MM.1S (cell line): ENCODE measurements at regions not wholly inside any gene's neighbourhood (a gene's known extent, or its start where the extent isn't known, plus 50 kb on each side); places are given as distances from the start of the nearest gene placed in this dataset.

Source experiments
- DNase-seq: peaks from one replicate; pipeline ENCODE4 v3.0.0-alpha.2; 2015
- H2AFZ ChIP-seq: fragments of 300-600 bp; sonication (generic); 2 replicates; pipeline ENCODE4 v1.6.0; 2016; ENCODE audit warnings: antibody characterized with exemption, low read length
- H3F3A ChIP-seq: fragments of 300-600 bp; sonication (generic); 2 replicates; pipeline ENCODE4 v1.6.1; 2016; ENCODE audit warnings: mild to moderate bottlenecking, antibody characterized with exemption, low read length, moderate library complexity, mixed read lengths; ENCODE audit not compliant: insufficient read depth
- H3K27ac ChIP-seq: fragments of 300-600 bp; sonication (generic); 2 replicates; pipeline ENCODE4 v1.5.1; 2016; ENCODE audit warnings: mild to moderate bottlenecking, low read length
- H3K27me3 ChIP-seq: fragments of 300-600 bp; sonication (generic); replicated peaks from 2 replicates; pipeline ENCODE4 v1.6.0; 2016; ENCODE audit warnings: low read length; ENCODE audit not compliant: insufficient read depth
- H3K36me3 ChIP-seq: fragments of 300-600 bp; sonication (generic); replicated peaks from 2 replicates; pipeline ENCODE4 v1.6.1; 2016; ENCODE audit warnings: mild to moderate bottlenecking, low read length, mixed read lengths; ENCODE audit not compliant: insufficient read depth
- H3K4me1 ChIP-seq: fragments of 300-600 bp; sonication (generic); 2 replicates; pipeline ENCODE4 v1.6.1; 2016; ENCODE audit warnings: low read length, mixed read lengths
- H3K4me2 ChIP-seq: fragments of 300-600 bp; sonication (generic); 2 replicates; pipeline ENCODE4 v1.6.0; 2016; ENCODE audit warnings: low read depth, low read length
- H3K4me3 ChIP-seq: fragments of 300-600 bp; sonication (generic); 2 replicates; pipeline ENCODE4 v1.5.1; 2016; ENCODE audit warnings: low read length, mixed read lengths
- H3K79me2 ChIP-seq: fragments of 300-600 bp; sonication (generic); 2 replicates; pipeline ENCODE4 v1.6.1; 2016; ENCODE audit warnings: mixed run types, low read length, mixed read lengths
- H3K9ac ChIP-seq: fragments of 300-600 bp; sonication (generic); 2 replicates; pipeline ENCODE4 v1.6.1; 2016; ENCODE audit warnings: low read length, mixed read lengths
- H3K9me2 ChIP-seq: fragments of 300-600 bp; sonication (generic); replicated peaks from 2 replicates; pipeline ENCODE4 v1.6.1; 2016; ENCODE audit warnings: mild to moderate bottlenecking, low read length, mixed read lengths; ENCODE audit not compliant: insufficient read depth
- H3K9me3 ChIP-seq: fragments of 300-600 bp; sonication (generic); replicated peaks from 2 replicates; pipeline ENCODE4 v1.6.1; 2016; ENCODE audit warnings: mild to moderate bottlenecking, low read length, mixed read lengths; ENCODE audit not compliant: insufficient read depth
- H4K20me1 ChIP-seq: fragments of 300-600 bp; sonication (generic); 2 replicates; pipeline ENCODE4 v1.6.1; 2016; ENCODE audit warnings: mild to moderate bottlenecking, low read length, moderate library complexity, mixed read lengths; ENCODE audit not compliant: insufficient read depth
- EZH2 ChIP-seq: fragments of 300-600 bp; sonication (generic); optimal IDR thresholded peaks from 2 replicates; pipeline ENCODE3; 2017; ENCODE audit warnings: low read depth, mild to moderate bottlenecking, antibody characterized with exemption, low read length, mixed read lengths
- EZH2phosphoT487 ChIP-seq: fragments of 300-600 bp; sonication (generic); IDR thresholded peaks from 2 replicates; pipeline ENCODE4 v1.6.1; 2018; ENCODE audit warnings: antibody characterized with exemption, low read length
- TF ChIP-seq, protein P1 (sequence below): fragments of 300-600 bp; sonication (generic); IDR thresholded peaks from 2 replicates; pipeline ENCODE4 v1.5.1; 2016; ENCODE audit warnings: antibody characterized with exemption, low read length, mixed read lengths

DNA sequence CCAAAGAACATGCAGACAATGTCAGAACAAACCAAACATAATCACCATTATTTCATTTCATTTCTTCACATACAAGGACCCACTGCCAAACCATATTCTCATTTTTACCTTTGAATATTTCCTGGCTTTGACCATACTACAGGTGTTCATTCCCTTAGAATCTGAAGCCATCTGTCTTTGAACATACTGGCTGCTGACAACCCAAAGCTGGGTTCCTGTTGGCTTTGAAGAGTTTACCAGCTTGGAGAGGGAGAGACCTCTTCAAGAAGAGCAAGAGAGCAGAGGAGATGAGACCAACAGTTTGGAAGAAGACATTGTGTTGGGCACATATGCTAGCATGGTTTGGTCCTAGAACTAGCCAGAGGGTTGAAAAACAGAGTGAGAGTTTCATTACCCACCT, 145.6 kb upstream of the KCNIP4 start:
- Histone ChIP-seq H3K27me3 (no peaks in the 10 kb centered on the region), H3K9me3 (no peaks in the 10 kb centered on the region), H3K4me3 (no peak overlapping the region), H3K4me1 (no peaks in the 10 kb centered on the region), H4K20me1 (no peaks in the 10 kb centered on the region), H3K9ac (no peak overlapping the region), H3K36me3 (no peaks in the 10 kb centered on the region), H2AFZ (no peak overlapping the region), H3K4me2 (no peak overlapping the region), H3K27ac (no peak overlapping the region), H3K9me2 (no peaks in the 10 kb centered on the region), H3K79me2 (no peaks in the 10 kb centered on the region), H3F3A (no peaks in the 10 kb centered on the region)
- no peak for DNase-seq
- TF ChIP-seq, protein P1, sequence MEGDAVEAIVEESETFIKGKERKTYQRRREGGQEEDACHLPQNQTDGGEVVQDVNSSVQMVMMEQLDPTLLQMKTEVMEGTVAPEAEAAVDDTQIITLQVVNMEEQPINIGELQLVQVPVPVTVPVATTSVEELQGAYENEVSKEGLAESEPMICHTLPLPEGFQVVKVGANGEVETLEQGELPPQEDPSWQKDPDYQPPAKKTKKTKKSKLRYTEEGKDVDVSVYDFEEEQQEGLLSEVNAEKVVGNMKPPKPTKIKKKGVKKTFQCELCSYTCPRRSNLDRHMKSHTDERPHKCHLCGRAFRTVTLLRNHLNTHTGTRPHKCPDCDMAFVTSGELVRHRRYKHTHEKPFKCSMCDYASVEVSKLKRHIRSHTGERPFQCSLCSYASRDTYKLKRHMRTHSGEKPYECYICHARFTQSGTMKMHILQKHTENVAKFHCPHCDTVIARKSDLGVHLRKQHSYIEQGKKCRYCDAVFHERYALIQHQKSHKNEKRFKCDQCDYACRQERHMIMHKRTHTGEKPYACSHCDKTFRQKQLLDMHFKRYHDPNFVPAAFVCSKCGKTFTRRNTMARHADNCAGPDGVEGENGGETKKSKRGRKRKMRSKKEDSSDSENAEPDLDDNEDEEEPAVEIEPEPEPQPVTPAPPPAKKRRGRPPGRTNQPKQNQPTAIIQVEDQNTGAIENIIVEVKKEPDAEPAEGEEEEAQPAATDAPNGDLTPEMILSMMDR: no peak
- TF ChIP-seq EZH2: no peak
- no peak for TF ChIP-seq EZH2phosphoT487

DNA sequence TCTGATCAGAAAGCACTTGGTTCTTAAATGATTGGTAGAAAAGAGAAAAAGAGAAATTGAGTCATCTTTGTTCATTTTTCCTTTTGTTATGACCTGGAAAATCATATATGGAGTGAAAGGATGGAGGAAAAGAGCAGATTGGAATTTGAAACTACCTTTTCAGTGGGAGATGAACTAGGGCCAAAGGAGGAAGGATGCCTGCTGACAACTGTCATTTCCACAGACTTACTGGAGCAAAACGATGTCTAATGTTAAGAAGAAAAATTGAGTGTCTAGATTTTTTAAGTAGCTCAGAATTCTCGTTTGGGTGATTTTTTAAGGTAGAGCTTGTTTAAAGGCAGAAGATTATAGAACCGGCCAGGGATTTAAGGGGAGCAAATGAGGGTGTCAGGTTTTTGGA, 144.6 kb upstream of the KCNIP4 start:
- Histone ChIP-seq H3F3A (no peaks in the 10 kb centered on the region), H3K9me3 (no peaks in the 10 kb centered on the region), H3K4me2 (no peak overlapping the region), H3K4me1 (no peaks in the 10 kb centered on the region), H4K20me1 (no peaks in the 10 kb centered on the region), H3K9ac (no peak overlapping the region), H3K36me3 (no peaks in the 10 kb centered on the region), H3K27ac (no peak overlapping the region), H3K27me3 (no peaks in the 10 kb centered on the region), H3K9me2 (no peaks in the 10 kb centered on the region), H2AFZ (no peak overlapping the region), H3K4me3 (no peak overlapping the region), H3K79me2 (no peaks in the 10 kb centered on the region)
- TF ChIP-seq, protein P1: no peak
- no peak for TF ChIP-seq EZH2
- TF ChIP-seq EZH2phosphoT487: no peak
- DNase-seq: no peak

DNA sequence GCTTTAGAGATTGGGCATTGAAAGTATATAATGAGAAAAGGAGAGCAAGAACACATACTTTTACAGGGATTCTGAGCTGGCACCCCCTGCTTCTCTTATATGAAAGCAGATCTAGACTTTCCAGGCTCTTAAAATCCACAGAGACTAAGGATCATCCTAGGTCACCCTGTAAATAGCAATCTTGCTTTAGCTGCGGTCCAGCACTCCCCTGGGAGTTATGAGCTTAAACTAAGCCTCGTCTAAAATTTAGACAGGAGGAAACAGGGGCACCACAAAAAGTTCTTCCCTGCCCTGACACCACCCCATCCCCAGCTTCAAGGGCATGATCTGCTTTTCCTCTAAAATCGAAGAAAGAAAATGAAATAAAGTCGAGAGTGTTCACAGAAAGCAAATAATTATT, 143.3 kb upstream of the KCNIP4 start:
- H3F3A ChIP-seq: no peaks in the 10 kb centered on the region
- H3K4me3 ChIP-seq: no peak overlapping the region
- H3K9me3 ChIP-seq: no peaks in the 10 kb centered on the region
- no peaks in the 10 kb centered on the region for H3K79me2 ChIP-seq
- no peaks in the 10 kb centered on the region for H3K4me1 ChIP-seq
- H3K27ac ChIP-seq: no peak overlapping the region
- no peaks in the 10 kb centered on the region for H3K27me3 ChIP-seq
- H3K9me2 ChIP-seq: no peaks in the 10 kb centered on the region
- no peak overlapping the region for H2AFZ ChIP-seq
- no peak for TF ChIP-seq EZH2
- TF ChIP-seq, protein P1: no peak
- TF ChIP-seq EZH2phosphoT487: no peak
- no peak for DNase-seq
- H3K9ac ChIP-seq: no peak overlapping the region
- no peaks in the 10 kb centered on the region for H4K20me1 ChIP-seq
- H3K36me3 ChIP-seq: no peaks in the 10 kb centered on the region
- no peak overlapping the region for H3K4me2 ChIP-seq
